ENCODE measurements at regions not wholly inside any gene's neighbourhood (a gene's known extent, or its start where the extent isn't known, plus 50 kb on each side); places are given as distances from the start of the nearest gene placed in this dataset.
A peak's percentile ranks its signal among the peaks of the same experiment; 100 is the strongest.

GRCh38 chr6:14276071-14276470, 158.5 kb downstream of the CD83 start:
- no peak for DNase-seq

GRCh38 chr6:14276667-14277404, 159.3 kb downstream of the CD83 start:
- no peak for DNase-seq

GRCh38 chr6:14277405-14277930, 159.9 kb downstream of the CD83 start:
- DNase-seq: no peak

GRCh38 chr6:14278006-14278405, 160.4 kb downstream of the CD83 start:
- no peak for DNase-seq

GRCh38 chr6:14278446-14278845, 160.9 kb downstream of the CD83 start:
- no peak for DNase-seq

- DNase-seq: no peak
These were observed 162.5 kb downstream of the CD83 start for GRCh38 chr6:14280006-14280510.

- DNase-seq: no peak
These were observed 163.3 kb downstream of the CD83 start for GRCh38 chr6:14280766-14281293.

GRCh38 chr6:14281811-14282660, 164.5 kb downstream of the CD83 start:
- DNase-seq: no peak

- DNase-seq: no peak
These were observed 165.4 kb downstream of the CD83 start for GRCh38 chr6:14282854-14283505.

GRCh38 chr6:14283600-14284235, 166.1 kb downstream of the CD83 start:
- DNase-seq: no peak

- no peak for DNase-seq
These were observed 167.5 kb downstream of the CD83 start for GRCh38 chr6:14284969-14285590.

- DNase-seq: peak; percentile 72
These were observed 168.6 kb downstream of the CD83 start for GRCh38 chr6:14286144-14286543.

GRCh38 chr6:14286634-14287428, 169.3 kb downstream of the CD83 start:
- no peak for DNase-seq

- no peak for DNase-seq
These were observed 170.1 kb downstream of the CD83 start for GRCh38 chr6:14287707-14288106.

- DNase-seq: no peak
These were observed 171.3 kb downstream of the CD83 start for GRCh38 chr6:14288910-14289309.

GRCh38 chr6:14290041-14290771, 172.6 kb downstream of the CD83 start:
- DNase-seq: no peak

GRCh38 chr6:14290772-14291330, 173.3 kb downstream of the CD83 start:
- DNase-seq: no peak

GRCh38 chr6:14291331-14291730, 173.8 kb downstream of the CD83 start:
- no peak for DNase-seq

- DNase-seq: no peak
These were observed 174.5 kb downstream of the CD83 start for GRCh38 chr6:14292119-14292518.

Data from hindlimb muscle (tissue), 1 donor.